Pancreas (tissue), 10 donors: ENCODE measurements at regions not wholly inside any gene's neighbourhood (a gene's known extent, or its start where the extent isn't known, plus 50 kb on each side); places are given as distances from the start of the nearest gene placed in this dataset.

Source experiments
- ATAC-seq, 4 donors: fragments of 200-7000 bp; cut with Tn5 transposase; one replicate each; pipeline versions ENCODE4 v1.8.0 to v1.9.1; 2020; ENCODE audit warnings: mild to moderate bottlenecking in 4 of 4, moderate library complexity in 4 of 4
- DNase-seq, 6 donors: peaks; one replicate each; pipeline ENCODE4 v3.0.0-alpha.2; 2020
- FAIRE-seq: peaks from 2 replicates; lab custom pipeline; 2012; peaks lifted over from hg19 to GRCh38; lab: Jason Lieb, UNC
- H3K27ac ChIP-seq, 4 donors: fragments of 200-600 bp; sonication (generic); 1 replicate in 3 of 4; 2 replicates in 1 of 4; pipeline versions ENCODE4 v1.5.0 to v1.8.0; 2020
- H3K27me3 ChIP-seq, 4 donors: fragments of 200-600 bp; one replicate each; pipeline ENCODE4 v1.8.0; 2021
- H3K36me3 ChIP-seq, 3 donors: fragments of 200-600 bp; sonication (generic) in 1 of 3; one replicate each; pipeline versions ENCODE4 v1.5.0 to v1.8.0; 2020 to 2021
- H3K4me1 ChIP-seq, 3 donors: fragments of 200-600 bp; one replicate each; pipeline ENCODE4 v1.8.0; 2021
- H3K4me3 ChIP-seq, 4 donors: fragments of 200-600 bp; sonication (generic) in 2 of 4; one replicate each; pipeline versions ENCODE4 v1.5.0 to v1.8.0; 2020 to 2021
- H3K9me3 ChIP-seq, 4 donors: fragments of 200-600 bp; one replicate each; pipeline ENCODE4 v1.8.0; 2021
- CTCF ChIP-seq, 4 donors: fragments of 200-600 bp; sonication (generic) in 3 of 4; IDR thresholded peaks; one replicate each; pipeline versions ENCODE4 v1.5.0 to v1.8.0; 2021; ENCODE audit warnings: antibody characterized with exemption in 4 of 4
- WGBS, 2 donors: extraction: QIAGEN DNeasy Blood & Tissue Kit; methylation state at CpG; one replicate each; pipeline ENCODE4 v1.1.7; 2013; 5-methylcytosine and 5-hydroxymethylcytosine counted together
- intact Hi-C, 3 donors: fragments of 100-400 bp; cut with DNase I; formaldehyde crosslinking; loops; one replicate each; pipeline versions ENCODE4 v1.11.1 to v1.14.2; 2022
- donor health status: healthy with polysubstance abuse.
- donor health status: DM: no; HTN: no; CAD: no; lungs with moderate emphysema.
- donor health status: DM: no; HTN: no; CAD: no.
- donor health status: control.
- donor health status: control.
- donor health status: Bipolar disorder and iron deficiency.
- donor health status: DM: yes; HTN: yes; CAD: no.
- donor health status: DM: no; HTN: no; CAD: no.
- donor health status: DM: no; HTN: no; CAD: no.
- donor health status: DM: yes; HTN: yes; CAD: no.

GRCh38 chr13:110789871-110790270 lies 76.4 kb downstream of the ING1 start:
- no peak overlapping the region for H3K27ac ChIP-seq
- intact Hi-C loops, result no loop called here
- WGBS, 2 donors, result 91 to 93% methylated on average over 2 of the region's 2 CpGs
- no peak for TF ChIP-seq CTCF (IDR thresholded peaks at IDR 0.05)
- no peaks in the 10 kb centered on the region for H3K36me3 ChIP-seq
- H3K4me1 ChIP-seq, result no peaks in the 10 kb centered on the region
- H3K4me3 ChIP-seq, result no peak overlapping the region
- no peak for ATAC-seq
- no peaks in the 10 kb centered on the region for H3K9me3 ChIP-seq
- no peak for DNase-seq
- no peak for FAIRE-seq
- no peaks in the 10 kb centered on the region for H3K27me3 ChIP-seq

- TF ChIP-seq CTCF (IDR thresholded peaks at IDR 0.05), result no peak
These were observed 76.9 kb downstream of the ING1 start for GRCh38 chr13:110790371-110790770.

GRCh38 chr13:110794209-110794608 lies 80.7 kb downstream of the ING1 start:
- ATAC-seq (no peak), DNase-seq (no peak), FAIRE-seq (no peak)
- 76 to 83% methylated on average over 7 of the region's 7 CpGs for WGBS, 2 donors
- Histone ChIP-seq H3K4me1 (no peaks in the 10 kb centered on the region), H3K27me3 (no peaks in the 10 kb centered on the region), H3K9me3 (no peaks in the 10 kb centered on the region), H3K4me3 (no peak overlapping the region), H3K27ac (no peak overlapping the region), H3K36me3 (no peaks in the 10 kb centered on the region)
- no peak for TF ChIP-seq CTCF (IDR thresholded peaks at IDR 0.05)
- intact Hi-C loops, result no loop called here

More at GRCh38 chr13:110790371-110790770, 76.9 kb downstream of the ING1 start:
- Histone ChIP-seq H3K4me3 (no peak overlapping the region), H3K27ac (no peak overlapping the region), H3K4me1 (no peaks in the 10 kb centered on the region), H3K27me3 (no peaks in the 10 kb centered on the region), H3K36me3 (no peaks in the 10 kb centered on the region), H3K9me3 (no peaks in the 10 kb centered on the region)
- DNase-seq, result no peak
- no peak for ATAC-seq
- 89 to 94% methylated on average over 3 of the region's 3 CpGs for WGBS, 2 donors
- intact Hi-C loops, result no loop called here
- FAIRE-seq, result no peak

GRCh38 chr13:110797230-110797877 lies 83.9 kb downstream of the ING1 start:
- intact Hi-C loops, result no loop called here
- no peak for TF ChIP-seq CTCF (IDR thresholded peaks at IDR 0.05)
- no peak for FAIRE-seq

More at GRCh38 chr13:110797230-110797877, 83.9 kb downstream of the ING1 start:
- WGBS, 2 donors, result 45 to 46% methylated on average over 9 of the region's 9 CpGs
- Histone ChIP-seq H3K27me3 (peaks cover 0 to 6% (median 0%) of the 10 kb centered on the region in 4 donors), H3K36me3 (no peaks in the 10 kb centered on the region), H3K27ac (no peak overlapping the region), H3K4me1 (no peaks in the 10 kb centered on the region), H3K9me3 (no peaks in the 10 kb centered on the region), H3K4me3 (no peak overlapping the region)
- DNase-seq, result no peak
- ATAC-seq, result no peak
